Keratinocyte (primary cell): ENCODE measurements at regions not wholly inside any gene's neighbourhood (a gene's known extent, or its start where the extent isn't known, plus 50 kb on each side); places are given as distances from the start of the nearest gene placed in this dataset.

ENCODE experiments used
- DNase-seq: peaks from one replicate; pipeline ENCODE4 v3.0.0-alpha.2; 2011; ENCODE audit warnings: low read depth, missing footprints, low spot score
- FAIRE-seq: peaks from 2 replicates; lab custom pipeline; 2011; peaks lifted over from hg19 to GRCh38; lab: Jason Lieb, UNC
- H2AFZ ChIP-seq: 2 replicates; pipeline ENCODE4 v1.6.0; 2012; ENCODE audit warnings: low read length, control low read depth, inconsistent platforms; ENCODE audit not compliant: control insufficient read depth
- H3K27ac ChIP-seq: 2 replicates; pipeline ENCODE4 v1.5.1; 2011; ENCODE audit warnings: low read length; ENCODE audit not compliant: control insufficient read depth, insufficient read depth
- H3K27me3 ChIP-seq: 3 replicates; pipeline ENCODE4 v1.6.0; 2011; ENCODE audit warnings: low read length; ENCODE audit not compliant: control insufficient read depth, insufficient read depth; ENCODE audit errors: extremely low read depth
- H3K36me3 ChIP-seq, 2 experiments: 2 replicates in 1 of 2; 3 replicates in 1 of 2; pipeline ENCODE4 v1.5.1; 2011; ENCODE audit warnings: low read length in 2 of 2, mild to moderate bottlenecking in 1 of 2; ENCODE audit not compliant: control insufficient read depth in 2 of 2, insufficient read depth in 2 of 2; ENCODE audit errors: extremely low read depth in 1 of 2
- H3K4me1 ChIP-seq: 3 replicates; pipeline ENCODE4 v1.5.1; 2011; ENCODE audit warnings: low read length; ENCODE audit not compliant: control insufficient read depth, insufficient read depth; ENCODE audit errors: extremely low read depth
- H3K4me2 ChIP-seq: 3 replicates; pipeline ENCODE4 v1.6.0; 2011; ENCODE audit warnings: low read depth, low read length; ENCODE audit not compliant: control insufficient read depth, insufficient read depth; ENCODE audit errors: extremely low read depth
- H3K4me3 ChIP-seq, 3 experiments: fragments of 200-600 bp in 1 of 3; sonication (generic) in 1 of 3; 2 replicates in 2 of 3; 3 replicates in 1 of 3; pipeline ENCODE4 v1.5.1; 2011 to 2016; ENCODE audit warnings: low read length in 3 of 3, mild to moderate bottlenecking in 3 of 3, control low read depth in 2 of 3, inconsistent platforms in 1 of 3, low read depth in 1 of 3, mixed read lengths in 1 of 3, mixed run types in 1 of 3, moderate library complexity in 1 of 3; ENCODE audit not compliant: control insufficient read depth in 2 of 3, insufficient read depth in 2 of 3; ENCODE audit errors: extremely low read depth in 1 of 3
- H3K79me2 ChIP-seq: 2 replicates; pipeline ENCODE4 v1.6.0; 2012; ENCODE audit warnings: low read length; ENCODE audit not compliant: control insufficient read depth, insufficient read depth
- H3K9ac ChIP-seq: 3 replicates; pipeline ENCODE4 v1.6.0; 2011; ENCODE audit warnings: low read length; ENCODE audit not compliant: control insufficient read depth, insufficient read depth; ENCODE audit errors: extremely low read depth
- H3K9me1 ChIP-seq: 3 replicates; pipeline ENCODE4 v1.6.0; 2011; ENCODE audit warnings: low read length; ENCODE audit not compliant: control insufficient read depth, insufficient read depth; ENCODE audit errors: extremely low read depth
- H3K9me3 ChIP-seq: 2 replicates; pipeline ENCODE4 v1.5.1; 2012; ENCODE audit warnings: low read depth, low read length; ENCODE audit not compliant: control insufficient read depth
- H4K20me1 ChIP-seq: 3 replicates; pipeline ENCODE4 v1.6.0; 2011; ENCODE audit warnings: low read length; ENCODE audit not compliant: control insufficient read depth, insufficient read depth; ENCODE audit errors: extremely low read depth
- CTCF ChIP-seq, 3 experiments: IDR thresholded peaks in 1 of 3; conservative IDR thresholded peaks in 1 of 3; optimal IDR thresholded peaks in 1 of 3; 2 replicates in 2 of 3; 3 replicates in 1 of 3; pipeline versions ENCODE3 to v1.5.1; 2011; ENCODE audit warnings: low read length in 3 of 3, mild to moderate bottlenecking in 3 of 3, moderate library complexity in 2 of 3, control low read depth in 1 of 3, inconsistent platforms in 1 of 3; ENCODE audit not compliant: insufficient read depth in 2 of 3; ENCODE audit errors: extremely low read depth in 1 of 3
- EZH2 ChIP-seq: IDR thresholded peaks from one replicate; pipeline ENCODE4 v1.6.1; 2012; ENCODE audit warnings: inconsistent platforms, mild to moderate bottlenecking, low read length, moderate library complexity
- dilution Hi-C: fragments of 300-500 bp; cut with MboI; formaldehyde crosslinking; loops from one replicate; pipeline ENCODE4 v1.7.0; 2020; ENCODE audit warnings: low sequenced_read_pairs; ENCODE audit not compliant: extremely low pct_ligation_motif_present

- Histone ChIP-seq H3K27ac (no peak overlapping the region), H2AFZ (no peak overlapping the region)
Measured at GRCh38 chr6:101268541-101268940, 125.0 kb upstream of the GRIK2 start.

GRCh38 chr6:101275251-101275650 is 118.3 kb upstream of the GRIK2 start:
- no peak for DNase-seq
- Histone ChIP-seq H3K27ac (no peak overlapping the region), H3K4me1 (no peaks in the 10 kb centered on the region), H3K9ac (no peak overlapping the region), H3K27me3 (no peaks in the 10 kb centered on the region), H3K9me3 (no peaks in the 10 kb centered on the region), H3K36me3 (no peaks in the 10 kb centered on the region), H3K79me2 (no peaks in the 10 kb centered on the region), H2AFZ (no peak overlapping the region), H3K4me2 (no peak overlapping the region), H3K4me3 (no peak overlapping the region), H3K9me1 (no peaks in the 10 kb centered on the region), H4K20me1 (no peaks in the 10 kb centered on the region)
- no peak for FAIRE-seq
- TF ChIP-seq CTCF (optimal IDR thresholded peaks at IDR 0.05 in 1 of 3, IDR thresholded peaks at IDR 0.05 in 1 of 3, conservative IDR thresholded peaks at IDR 0.05 in 1 of 3; ENCODE audit: extremely low read depth in 1 of 3, insufficient read depth in 2 of 3, low read length in 3 of 3) (no peak), EZH2 (no peak)
- dilution Hi-C loops, result no loop called here

More at GRCh38 chr6:101268541-101268940, 125.0 kb upstream of the GRIK2 start:
- TF ChIP-seq EZH2 (no peak), CTCF (optimal IDR thresholded peaks at IDR 0.05 in 1 of 3, IDR thresholded peaks at IDR 0.05 in 1 of 3, conservative IDR thresholded peaks at IDR 0.05 in 1 of 3; ENCODE audit: extremely low read depth in 1 of 3, insufficient read depth in 2 of 3, low read length in 3 of 3) (no peak)
- Histone ChIP-seq H4K20me1 (no peaks in the 10 kb centered on the region), H3K9me3 (no peaks in the 10 kb centered on the region), H3K4me3 (no peak overlapping the region), H3K36me3 (no peaks in the 10 kb centered on the region), H3K9ac (no peak overlapping the region), H3K79me2 (no peaks in the 10 kb centered on the region), H3K27me3 (no peaks in the 10 kb centered on the region), H3K4me2 (no peak overlapping the region), H3K4me1 (no peaks in the 10 kb centered on the region), H3K9me1 (no peaks in the 10 kb centered on the region)
- dilution Hi-C loops, result no loop called here
- FAIRE-seq (no peak), DNase-seq (no peak)
